Inflammatory macrophage (primary cell): ENCODE measurements at regions not wholly inside any gene's neighbourhood (a gene's known extent, or its start where the extent isn't known, plus 50 kb on each side); places are given as distances from the start of the nearest gene placed in this dataset.

Source experiments
- DNase-seq, 2 donors: peaks; one replicate each; pipeline ENCODE4 v3.0.0-alpha.2; 2020 to 2022

GRCh38 chr17:70808596-70808995, 639.3 kb downstream of the KCNJ2 start:
- no peak for DNase-seq

- no peak for DNase-seq
Observed at GRCh38 chr17:70810609-70811008, 641.3 kb downstream of the KCNJ2 start.

GRCh38 chr17:70813355-70813930, 644.1 kb downstream of the KCNJ2 start:
- no peak for DNase-seq

GRCh38 chr17:70819183-70819582, 649.9 kb downstream of the KCNJ2 start:
- DNase-seq: no peak

GRCh38 chr17:70820276-70820675, 650.9 kb downstream of the KCNJ2 start:
- no peak for DNase-seq

- DNase-seq: no peak
Observed at GRCh38 chr17:70825321-70826125, 656.2 kb downstream of the KCNJ2 start.

- DNase-seq: no peak
Observed at GRCh38 chr17:70829876-70830275, 660.5 kb downstream of the KCNJ2 start.

- no peak for DNase-seq
Observed at GRCh38 chr17:70834039-70834438, 664.7 kb downstream of the KCNJ2 start.

- no peak for DNase-seq
Observed at GRCh38 chr17:70848785-70849184, 679.5 kb downstream of the KCNJ2 start.

GRCh38 chr17:70855401-70856054, 686.2 kb downstream of the KCNJ2 start:
- no peak for DNase-seq

- DNase-seq: no peak
Observed at GRCh38 chr17:70857351-70857750, 688.0 kb downstream of the KCNJ2 start.

GRCh38 chr17:70859829-70860228, 690.5 kb downstream of the KCNJ2 start:
- DNase-seq: no peak

GRCh38 chr17:70862295-70862694, 693.0 kb downstream of the KCNJ2 start:
- DNase-seq: no peak

GRCh38 chr17:70863436-70864248, 694.3 kb downstream of the KCNJ2 start:
- no peak for DNase-seq

GRCh38 chr17:70865993-70866804, 696.9 kb downstream of the KCNJ2 start:
- no peak for DNase-seq

GRCh38 chr17:70868149-70868548, 698.8 kb downstream of the KCNJ2 start:
- no peak for DNase-seq

- no peak for DNase-seq
Observed at GRCh38 chr17:70869402-70870085, 700.2 kb downstream of the KCNJ2 start.

GRCh38 chr17:70871180-70871818, 702.0 kb downstream of the KCNJ2 start:
- DNase-seq: no peak

GRCh38 chr17:70872103-70872502, 702.8 kb downstream of the KCNJ2 start:
- DNase-seq: no peak

GRCh38 chr17:70875729-70876310, 706.5 kb downstream of the KCNJ2 start:
- no peak for DNase-seq

- DNase-seq: no peak
Observed at GRCh38 chr17:70878879-70879278, 709.5 kb downstream of the KCNJ2 start.
